ENCODE measurements at regions not wholly inside any gene's neighbourhood (a gene's known extent, or its start where the extent isn't known, plus 50 kb on each side); places are given as distances from the start of the nearest gene placed in this dataset.
"Not testable (repeated sequence)": the region's sequence is repeated elsewhere in the genome, so short reads cannot be mapped to it uniquely, and the experiment has no call there.

DNA sequence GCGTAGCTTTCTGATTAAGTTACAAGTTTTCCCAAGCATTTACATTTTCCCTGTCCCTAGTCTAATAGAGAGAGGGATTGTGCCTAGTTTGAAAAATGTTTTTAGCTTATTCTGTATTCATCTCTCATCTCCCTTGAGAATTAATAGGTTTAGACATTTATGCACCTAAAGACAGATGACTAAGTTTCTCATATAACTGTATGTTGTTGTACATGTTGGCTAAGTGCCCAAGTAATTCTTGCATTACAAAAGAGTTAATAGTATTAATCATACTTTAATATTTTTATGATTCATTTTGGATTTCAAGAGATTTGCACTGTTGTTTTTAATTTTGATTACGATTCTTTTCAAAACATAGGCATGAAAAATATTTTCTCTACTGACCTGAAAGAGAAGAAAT lies 109.0 kb upstream of the TBL1XR1 start:
- no peak for DNase-seq

DNA sequence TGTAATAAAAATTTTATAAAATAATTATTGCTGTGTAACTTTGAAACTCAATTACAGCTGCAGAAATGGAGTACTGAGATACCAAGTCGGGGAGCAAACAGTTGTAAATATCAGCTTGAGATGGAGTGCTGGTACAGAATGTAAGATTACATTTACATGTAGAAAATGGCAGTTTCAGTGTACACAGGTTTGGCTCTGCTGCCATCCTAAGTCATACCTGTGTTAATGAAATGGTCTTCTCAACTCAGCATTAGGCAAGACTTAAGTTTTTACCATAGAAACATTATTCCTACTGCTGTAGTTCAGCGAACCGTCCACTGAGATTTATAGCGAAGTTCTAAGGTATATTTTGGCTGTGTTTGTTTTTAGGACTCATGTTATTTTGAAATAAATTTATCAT lies 110.1 kb upstream of the TBL1XR1 start:
- no peak for DNase-seq

DNA sequence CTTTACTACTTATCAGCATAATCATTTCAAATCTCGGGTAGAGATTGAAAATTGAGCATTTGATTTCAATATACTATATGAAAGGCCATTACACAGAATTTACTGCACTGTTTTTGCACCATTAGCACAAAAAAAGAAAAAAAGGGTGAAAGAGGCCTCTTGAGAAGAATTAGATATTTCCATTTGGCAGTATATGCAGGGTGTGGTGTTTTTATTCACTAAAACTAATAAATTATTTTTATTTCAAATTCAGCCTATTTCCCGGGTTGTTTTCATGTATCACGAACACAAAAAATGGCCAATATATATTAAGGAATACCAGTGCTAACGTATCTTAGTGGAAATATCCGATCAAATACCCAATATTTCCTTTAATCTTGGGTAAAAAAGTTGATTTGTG lies 110.5 kb upstream of the TBL1XR1 start:
- DNase-seq, result no peak

DNA sequence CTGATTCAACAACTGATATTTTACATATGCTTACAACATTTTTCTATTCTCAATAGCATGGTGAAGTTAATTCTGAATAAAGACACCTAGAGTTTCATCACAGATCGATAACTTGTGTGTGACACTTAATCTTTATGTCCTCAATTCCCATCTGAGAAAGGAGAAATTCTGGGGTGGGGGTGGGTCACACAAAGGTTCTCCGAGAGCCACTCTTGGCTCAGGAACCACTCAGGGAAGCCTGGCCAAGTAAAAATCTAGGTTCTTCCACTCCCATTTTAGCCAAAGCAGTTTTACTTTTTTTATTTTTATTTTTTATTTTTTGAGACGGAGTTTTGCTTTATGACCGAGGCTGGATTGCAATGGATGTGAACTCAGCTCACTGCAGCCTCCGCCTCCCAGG lies 111.0 kb upstream of the TBL1XR1 start:
- no peak for DNase-seq

DNA sequence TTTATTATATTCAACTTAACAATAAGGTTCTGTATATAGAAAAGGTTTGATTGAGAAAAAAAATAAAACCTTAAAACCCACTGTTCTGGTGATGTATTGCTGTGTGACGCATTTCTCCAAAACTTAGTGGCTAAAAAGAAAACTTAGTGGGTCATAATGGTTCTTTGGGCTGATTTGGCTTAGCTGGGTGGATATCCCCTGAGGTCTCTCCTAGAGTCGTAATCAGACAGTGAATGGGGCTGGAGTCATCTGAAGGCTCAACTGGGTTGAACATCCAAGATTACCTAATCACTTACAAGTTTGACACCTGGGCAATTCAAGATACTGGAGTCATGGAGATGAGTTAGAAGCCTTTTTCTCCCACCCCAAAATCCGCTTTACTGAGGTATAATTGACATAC lies 111.6 kb upstream of the TBL1XR1 start:
- DNase-seq, result no peak

DNA sequence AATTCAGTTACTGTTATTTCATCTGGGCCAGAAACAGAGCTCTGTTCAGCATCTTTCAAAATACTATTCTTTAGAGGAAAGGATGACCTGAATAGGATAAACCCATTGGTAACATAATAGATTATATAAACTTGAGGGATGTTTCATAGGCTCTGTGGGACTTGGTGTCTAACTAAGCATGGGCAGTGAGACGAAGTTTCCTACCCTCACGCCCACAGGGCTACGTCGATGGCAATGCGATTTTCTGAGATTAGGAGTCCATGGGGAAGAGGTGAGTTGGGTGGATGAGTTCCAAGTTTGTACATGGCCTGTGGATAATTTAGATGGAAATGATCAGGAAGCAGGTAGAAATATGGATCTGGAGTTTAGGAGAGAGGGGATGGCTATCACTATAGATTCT lies 115.2 kb upstream of the TBL1XR1 start:
- DNase-seq, result no peak

DNA sequence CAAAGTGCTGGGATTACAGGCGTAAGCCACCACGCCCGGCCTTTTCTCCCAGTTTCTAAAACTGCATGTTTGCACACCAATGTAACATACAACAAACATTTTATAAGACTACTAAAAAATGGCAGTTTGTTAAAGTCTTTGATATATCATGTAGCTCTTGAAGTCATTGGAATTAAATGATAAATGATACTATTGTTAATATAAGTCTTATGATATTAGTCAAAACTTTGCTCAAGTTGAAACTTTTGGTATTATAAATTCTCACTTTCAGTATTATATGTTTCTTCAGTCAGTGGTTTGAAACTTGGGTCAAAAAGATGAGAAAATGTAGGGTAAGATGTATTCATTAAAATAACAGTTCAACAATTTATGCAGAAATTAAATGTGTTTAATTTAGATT lies 117.6 kb upstream of the TBL1XR1 start:
- no peak for DNase-seq

DNA sequence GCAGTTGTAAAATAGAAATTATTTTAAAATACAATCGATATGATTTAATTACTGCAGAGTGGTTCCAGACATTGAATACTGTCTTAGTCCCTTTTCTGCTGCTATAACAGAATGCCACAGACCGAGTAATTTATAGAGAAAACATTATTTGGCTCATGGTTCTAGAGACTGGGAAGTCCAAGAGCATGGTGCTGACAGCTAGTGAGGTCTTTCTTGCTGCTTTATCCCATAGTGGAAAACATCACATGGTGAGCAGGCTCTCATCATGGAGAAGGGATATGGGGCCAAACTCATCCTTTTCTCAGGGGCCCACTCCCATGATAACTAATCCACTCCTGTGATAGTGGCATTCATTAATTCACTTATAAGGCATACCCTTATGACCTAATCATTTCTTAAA lies 120.0 kb upstream of the TBL1XR1 start:
- DNase-seq, result no peak

DNA sequence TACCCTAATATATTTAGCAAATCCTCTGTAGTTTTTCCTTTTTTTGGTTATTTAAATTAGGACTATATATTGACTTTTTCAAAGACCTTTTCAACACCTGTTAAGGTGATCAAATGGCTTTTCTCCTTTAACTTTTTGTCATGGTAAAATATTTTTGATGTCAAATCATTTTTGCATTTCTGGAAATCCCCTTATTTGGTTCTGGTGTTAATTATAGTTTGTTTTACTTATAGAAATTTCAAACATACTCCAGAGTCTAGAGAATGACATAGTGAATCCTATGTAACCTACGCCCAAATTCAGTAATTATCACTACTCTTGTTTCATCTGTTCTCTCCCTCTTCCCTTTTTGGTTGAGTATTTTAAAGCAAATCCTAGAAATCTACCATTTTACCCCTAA lies 121.3 kb upstream of the TBL1XR1 start:
- DNase-seq, result no peak

DNA sequence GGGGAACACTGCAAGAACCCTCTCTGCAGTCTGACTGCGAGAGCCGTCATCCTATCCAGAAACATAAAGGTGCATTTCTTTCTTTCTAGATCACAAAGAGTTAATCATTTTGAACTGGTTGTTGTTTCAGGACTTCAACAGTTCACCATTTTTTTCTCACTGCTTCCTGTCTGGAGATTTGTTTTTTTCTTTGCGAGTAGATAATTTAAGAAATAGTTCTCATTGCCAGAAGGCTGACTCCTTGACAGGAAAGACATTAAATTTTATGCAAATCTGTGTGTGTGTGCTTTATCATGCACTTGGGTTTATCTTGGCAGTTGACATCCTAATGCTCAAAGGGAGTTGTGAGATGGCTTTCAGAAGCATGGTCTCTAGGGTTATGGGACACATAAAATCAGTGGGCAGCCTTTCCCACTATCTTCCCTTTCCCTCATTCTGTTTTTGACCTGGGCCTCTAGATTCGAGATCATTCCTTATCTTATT lies 123.5 kb upstream of the TBL1XR1 start:
- no peak for DNase-seq

DNA sequence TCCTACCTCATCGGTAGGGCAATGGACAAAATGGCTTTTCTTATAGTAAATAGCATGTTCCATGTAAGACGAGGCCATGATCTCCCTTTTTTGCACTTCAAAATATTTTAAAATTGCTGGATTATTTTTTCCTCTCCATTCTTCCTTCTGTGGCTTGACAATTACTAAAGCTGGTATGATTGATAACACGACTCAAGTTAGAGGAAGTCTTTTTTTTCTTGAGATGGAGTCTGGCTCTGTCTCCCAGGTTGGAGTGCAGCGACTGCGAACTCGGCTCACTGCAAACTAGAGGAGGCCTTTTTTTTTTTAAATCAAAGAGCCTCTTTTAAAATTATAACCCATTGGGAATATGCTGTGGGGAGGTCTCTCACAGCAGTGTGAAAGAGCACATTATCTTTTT lies 124.5 kb upstream of the TBL1XR1 start:
- no peak for DNase-seq

DNA sequence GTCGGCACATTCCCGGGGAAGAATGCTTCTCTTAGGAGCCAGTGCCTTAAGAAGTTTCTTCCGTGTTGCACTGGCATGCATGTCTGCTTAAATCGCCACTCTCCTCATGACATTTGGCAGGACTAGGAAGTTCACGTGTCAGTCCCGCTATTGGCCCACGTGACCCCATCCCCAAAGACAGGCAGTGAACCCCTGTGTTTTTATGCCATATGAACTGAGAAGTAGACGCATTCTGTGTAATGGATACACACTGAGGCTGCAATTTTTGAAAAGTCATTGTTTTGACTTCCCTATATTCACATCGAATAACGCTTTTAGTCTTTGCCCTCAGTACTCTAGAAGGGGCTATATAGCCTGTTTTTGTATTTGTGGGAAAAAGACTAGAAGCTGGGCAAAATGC lies 125.6 kb upstream of the TBL1XR1 start:
- DNase-seq, result no peak

DNA sequence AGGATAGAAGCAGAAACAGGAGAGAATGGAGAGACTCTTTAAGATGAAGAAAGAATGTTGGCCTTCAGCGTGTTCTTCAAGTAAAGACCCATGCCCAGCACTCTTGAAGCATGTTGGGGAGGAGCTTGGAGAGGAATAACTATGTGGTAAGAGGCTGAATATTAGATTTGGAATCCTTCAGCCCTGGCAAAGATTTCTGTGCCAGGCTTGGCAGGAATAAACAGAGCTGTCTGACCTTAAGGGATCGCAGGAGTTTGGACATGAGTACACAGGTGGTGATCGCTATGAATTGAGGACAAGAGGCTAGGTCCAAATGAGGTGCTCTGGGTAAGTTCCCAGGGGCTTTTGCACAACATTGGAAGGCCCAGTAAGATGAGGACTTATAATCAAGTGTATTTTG lies 132.6 kb upstream of the TBL1XR1 start:
- no peak for DNase-seq

DNA sequence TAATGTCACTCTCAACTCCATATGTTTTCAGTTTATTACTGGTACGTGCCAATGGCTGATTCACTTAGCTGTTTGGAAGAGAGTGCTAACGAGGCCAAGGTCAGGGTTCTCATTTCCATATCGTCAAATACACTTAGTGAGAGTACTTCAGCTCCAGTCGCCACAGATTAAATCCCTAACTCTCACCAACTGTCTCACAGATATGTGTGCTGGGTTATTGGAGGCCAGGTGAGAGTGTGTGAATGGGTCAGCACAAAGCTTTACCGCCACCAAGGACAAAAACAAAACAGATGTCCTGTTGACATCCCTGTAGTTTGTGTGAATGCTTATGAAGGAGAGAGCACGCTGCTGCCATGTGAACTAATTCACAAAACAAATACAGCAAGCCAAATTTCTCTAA lies 133.5 kb upstream of the TBL1XR1 start:
- no peak for DNase-seq

DNA sequence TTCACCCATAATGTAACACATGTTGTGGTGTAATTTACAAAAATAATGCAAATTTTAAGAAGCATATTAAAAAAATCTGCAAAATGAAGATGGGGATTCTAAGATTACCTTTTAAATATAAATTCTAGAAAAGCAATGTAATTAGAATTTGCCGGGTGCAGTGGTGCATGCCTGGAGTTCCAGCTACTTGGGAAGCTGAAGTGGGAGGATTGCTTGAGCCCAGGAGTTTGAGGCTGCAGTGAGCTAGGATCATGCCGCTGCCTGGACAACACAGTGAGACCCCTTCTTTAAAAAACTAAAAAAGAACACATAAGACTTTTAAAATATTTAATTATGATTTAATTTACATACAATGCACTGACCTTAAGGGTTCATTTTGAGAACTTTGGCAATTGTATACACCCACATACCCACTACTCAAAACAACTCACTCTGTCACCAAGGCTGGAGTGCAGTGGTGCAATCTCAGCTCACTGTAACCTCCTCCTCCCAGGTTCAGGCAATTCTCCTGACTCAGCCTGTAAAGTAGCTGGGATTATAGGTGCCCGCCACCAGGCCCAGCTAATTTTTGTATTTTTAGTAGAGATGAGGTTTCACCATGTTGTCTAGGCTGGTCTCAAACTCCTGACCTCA lies 134.0 kb upstream of the TBL1XR1 start:
- no peak for DNase-seq

DNA sequence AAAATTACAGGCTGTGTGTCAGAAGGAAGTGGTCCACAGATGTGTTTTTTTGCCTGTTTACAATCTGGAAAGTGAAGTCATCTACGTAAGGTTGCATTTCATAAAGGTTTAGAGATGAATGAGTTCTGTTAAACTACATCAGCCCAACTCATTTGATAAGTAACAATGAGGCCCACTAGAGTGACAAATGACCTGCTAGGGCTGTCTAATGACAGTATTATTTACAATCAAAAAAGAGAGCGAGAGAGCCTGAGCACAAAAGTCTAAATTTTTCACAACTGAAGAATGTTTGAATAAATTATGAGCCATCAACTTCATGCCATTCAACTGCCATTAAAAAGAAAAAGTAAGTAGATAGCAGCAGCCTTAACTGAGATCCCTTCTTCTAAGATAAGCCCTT lies 135.7 kb upstream of the TBL1XR1 start:
- no peak for DNase-seq

DNA sequence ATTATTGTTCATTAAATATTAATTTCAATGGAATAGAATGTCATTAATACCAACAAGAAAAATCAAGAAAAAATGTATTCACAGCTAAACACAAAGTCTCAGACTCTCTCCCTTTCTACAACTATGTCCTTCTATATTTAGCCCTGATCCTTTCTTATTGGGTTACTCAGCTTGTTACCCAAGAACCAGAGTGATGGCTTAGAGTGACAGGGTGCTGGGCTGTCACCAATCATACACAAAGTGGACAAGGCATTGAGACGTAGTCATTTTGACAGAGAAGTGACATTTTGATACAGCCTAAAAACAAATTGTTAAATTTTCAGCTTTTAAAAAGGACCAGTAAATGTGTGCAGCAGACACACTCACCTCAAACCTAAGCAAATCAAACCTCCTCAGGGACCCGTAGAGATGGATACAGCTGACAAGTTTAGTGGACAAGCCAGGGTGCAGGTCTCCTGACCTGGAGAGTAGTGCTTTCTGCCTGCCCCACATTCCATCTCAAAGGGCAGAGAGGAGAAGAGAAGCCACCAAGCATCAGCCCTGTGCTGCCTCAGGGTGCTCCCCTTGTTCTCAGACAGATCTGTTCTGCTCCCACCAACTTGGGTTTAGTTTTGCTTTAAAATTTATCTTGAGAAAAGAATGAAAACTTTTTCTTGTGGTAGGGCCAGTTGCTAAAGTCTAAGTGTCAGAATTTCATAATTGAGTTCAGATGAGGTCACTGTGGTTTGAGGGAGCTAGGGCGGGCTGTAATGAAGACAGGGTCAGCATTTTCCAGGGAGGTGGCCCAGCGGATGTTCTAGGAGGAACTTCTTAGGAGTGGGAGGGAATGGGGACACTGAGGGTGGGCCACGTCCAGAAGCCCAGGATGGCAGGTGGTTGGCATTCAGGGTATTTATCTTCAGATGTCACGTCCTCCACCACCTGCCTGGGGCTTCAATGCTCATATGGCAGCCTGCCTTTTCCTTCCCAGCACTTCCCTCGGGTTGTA lies 136.5 kb upstream of the TBL1XR1 start:
- no peak for DNase-seq

DNA sequence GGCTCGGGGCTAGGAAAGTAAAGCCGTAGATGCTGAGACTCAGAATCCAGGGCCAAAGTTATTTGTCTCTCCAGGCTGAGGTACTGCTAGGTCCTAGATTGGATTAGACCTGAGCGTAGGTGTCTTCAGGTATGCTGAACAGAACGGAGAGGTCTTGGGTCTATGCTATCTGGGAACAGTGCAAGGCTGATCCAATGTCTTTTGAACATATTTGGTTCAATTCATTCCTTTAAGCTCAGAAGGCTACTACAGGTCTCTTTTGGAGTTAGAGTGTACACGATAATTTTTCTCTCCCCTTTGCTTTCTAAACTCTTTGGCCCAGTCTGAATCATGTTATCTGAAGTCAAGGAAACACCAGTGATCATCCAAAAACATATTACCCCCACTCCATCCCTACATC lies 137.5 kb upstream of the TBL1XR1 start:
- no peak for DNase-seq

DNA sequence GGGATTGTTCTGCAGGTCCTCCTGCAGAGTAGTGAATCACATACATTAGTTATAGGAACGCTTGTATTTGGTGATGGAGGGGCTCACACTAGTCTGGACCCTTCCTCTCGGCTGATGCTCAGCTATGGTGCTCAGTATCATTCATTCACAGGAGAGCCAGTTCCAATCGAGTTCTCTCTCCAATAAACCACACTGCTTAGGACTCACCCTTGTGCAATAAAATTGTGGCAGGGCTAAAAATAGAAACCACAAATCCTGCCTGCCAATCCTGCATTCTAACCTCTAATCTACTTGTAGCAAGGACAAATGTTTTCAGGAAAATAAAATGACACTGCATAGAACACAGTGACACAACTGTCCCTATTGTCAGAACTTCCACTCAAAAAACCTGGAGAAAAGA lies 138.4 kb upstream of the TBL1XR1 start:
- DNase-seq, result no peak

DNA sequence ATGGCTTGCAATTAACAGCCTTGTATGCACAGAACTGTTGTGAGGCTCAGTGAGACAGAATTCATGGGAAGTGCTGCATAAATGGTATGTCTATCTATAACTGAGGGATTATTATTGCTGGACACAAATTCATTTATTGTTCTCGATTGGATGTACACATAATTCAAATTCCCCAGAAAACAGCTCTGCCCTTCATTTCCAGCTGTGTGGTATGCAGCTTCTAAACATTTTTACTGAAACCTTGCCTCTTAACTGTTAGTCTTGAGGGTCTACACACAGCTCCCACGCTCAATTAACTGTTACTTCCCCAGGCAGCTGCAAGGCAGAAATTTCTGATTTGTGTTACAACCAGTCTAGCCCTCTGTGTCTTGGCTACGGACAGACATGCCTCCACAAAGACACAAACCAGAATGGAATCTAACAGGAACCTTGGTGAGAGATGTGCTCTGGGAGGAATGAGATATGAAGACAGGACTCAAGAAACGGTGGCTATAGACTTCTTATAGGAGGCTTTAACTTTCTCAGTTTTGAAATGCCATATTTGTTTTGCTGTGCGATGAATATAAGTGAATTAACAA lies 139.7 kb upstream of the TBL1XR1 start:
- DNase-seq, result no peak

DNA sequence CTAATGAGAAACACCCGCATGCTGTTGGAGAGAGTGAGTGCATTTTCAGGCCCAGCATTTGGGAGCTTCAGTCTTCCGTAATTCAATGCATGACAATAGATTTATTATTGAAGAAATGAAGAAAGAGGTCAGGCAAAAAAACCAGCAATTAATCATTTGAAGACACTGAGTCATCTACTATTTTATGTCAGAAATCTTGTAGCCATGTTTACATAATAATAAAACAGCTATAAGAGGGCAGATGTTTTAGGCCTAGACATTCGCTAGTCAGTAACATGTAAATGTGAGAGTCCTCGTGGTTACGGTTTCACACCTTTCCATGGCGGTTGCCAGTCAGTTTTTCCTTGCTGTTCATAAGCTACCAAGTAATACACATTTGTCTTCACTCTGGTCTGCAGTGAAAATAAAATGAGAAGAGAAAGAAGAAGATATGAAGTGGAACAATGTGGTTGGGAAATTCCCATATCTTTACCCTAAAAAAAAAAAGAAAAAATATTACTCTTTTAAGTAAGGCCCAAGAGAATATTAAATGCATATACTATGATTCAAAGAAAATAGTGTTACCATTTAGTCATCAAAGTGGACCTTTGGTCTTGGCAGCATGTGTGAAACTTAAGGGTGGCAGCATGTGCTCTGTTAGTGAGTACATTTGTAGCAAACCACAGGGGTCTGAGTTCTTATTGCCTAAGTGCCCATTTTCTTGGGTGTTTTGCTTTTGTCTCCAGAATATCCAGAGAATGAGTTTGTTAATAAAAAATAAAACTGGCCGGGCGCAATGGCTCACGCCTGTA lies 140.5 kb upstream of the TBL1XR1 start:
- no peak for DNase-seq

DNA sequence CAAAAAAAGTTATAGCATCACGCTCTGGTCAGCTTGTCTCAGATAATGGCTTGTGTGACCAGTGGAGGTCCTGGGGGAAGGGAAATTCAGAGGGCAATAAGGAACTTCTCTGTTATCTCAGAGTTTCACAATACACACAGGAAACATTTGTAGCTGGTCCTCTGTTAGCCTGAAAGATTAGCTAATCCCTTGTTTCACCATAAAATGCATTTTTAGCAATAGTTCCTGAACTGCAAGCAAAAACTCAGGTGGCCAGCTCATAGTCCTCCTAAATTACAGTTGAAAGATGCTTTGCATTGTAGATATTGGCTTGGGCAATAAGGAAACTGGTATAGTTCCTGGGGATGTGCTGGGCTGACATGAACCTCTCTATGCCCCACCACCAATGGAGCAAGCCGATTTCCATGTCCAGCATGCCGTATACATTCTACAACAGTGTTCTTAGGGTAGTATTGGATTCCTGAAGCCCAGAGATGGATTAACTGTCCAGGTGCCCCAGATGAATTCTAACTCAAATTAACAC lies 141.5 kb upstream of the TBL1XR1 start:
- no peak for DNase-seq

DNA sequence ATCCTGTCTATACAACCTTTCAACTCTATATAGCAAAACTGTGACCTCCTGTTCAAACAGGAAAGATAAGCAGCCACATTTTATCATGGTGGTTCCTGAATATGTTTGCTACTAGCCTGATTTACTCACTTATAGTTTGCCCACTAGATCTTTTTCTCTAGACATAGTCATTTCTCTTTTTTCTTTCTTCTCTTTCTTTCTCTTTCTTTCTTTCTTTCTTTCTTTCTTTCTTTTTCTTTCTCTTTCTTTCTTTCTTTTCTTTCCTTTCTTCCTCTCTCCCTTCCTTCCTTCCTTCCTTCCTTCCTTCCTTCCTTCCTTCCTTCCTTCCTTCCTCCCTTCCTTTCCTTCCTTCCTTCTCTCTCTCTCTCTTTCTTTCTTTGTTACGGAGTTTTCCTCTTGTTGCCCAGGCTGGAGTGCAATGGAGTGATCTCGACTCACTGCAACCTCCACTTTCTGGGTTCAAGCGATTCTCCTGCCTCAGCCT lies 142.0 kb upstream of the TBL1XR1 start:
- DNase-seq, result not testable (repeated sequence)

All from SW 1271 (cell line).